GM23248 (cell line): ENCODE measurements at regions not wholly inside any gene's neighbourhood (a gene's known extent, or its start where the extent isn't known, plus 50 kb on each side); places are given as distances from the start of the nearest gene placed in this dataset.

Experiments used
- EZH2 ChIP-seq: fragments of 200-600 bp; sonication (generic); IDR thresholded peaks from 2 replicates; pipeline ENCODE4 v1.6.1; 2018; ENCODE audit warnings: antibody characterized with exemption, mild to moderate bottlenecking; ENCODE audit not compliant: insufficient read depth, poor library complexity, severe bottlenecking
- EZH2phosphoT487 ChIP-seq: fragments of 200-600 bp; sonication (generic); IDR thresholded peaks from 2 replicates; pipeline ENCODE4 v1.6.1; 2018; ENCODE audit warnings: antibody characterized with exemption, moderate library complexity, mild to moderate bottlenecking, low read depth; ENCODE audit not compliant: insufficient read depth

- TF ChIP-seq EZH2 (no peak), EZH2phosphoT487 (no peak)
These were observed 201.5 kb downstream of the UACA start for GRCh38 chr15:70561885-70562284.
